HEK293 (cell line): ENCODE measurements at regions not wholly inside any gene's neighbourhood (a gene's known extent, or its start where the extent isn't known, plus 50 kb on each side); places are given as distances from the start of the nearest gene placed in this dataset.

Experiments
- CTCF ChIP-seq: fragments of 450-650 bp; formaldehyde crosslinking; IDR thresholded peaks from 2 replicates; pipeline ENCODE4 v1.5.1; 2016; ENCODE audit warnings: missing biosample characterization, missing genetic modification characterization
- ZNF274 ChIP-seq, 2 experiments: fragments of 200-500 bp in 1 of 2; fragments of 450-650 bp in 1 of 2; sonication (Bioruptor generic) in 1 of 2; formaldehyde crosslinking in 1 of 2; IDR thresholded peaks; 2 replicates each; pipeline versions ENCODE4 v1.5.1 to v1.6.1; 2014 to 2016; ENCODE audit warnings: borderline replicate concordance in 1 of 2, inconsistent platforms in 1 of 2, low read length in 1 of 2, missing biosample characterization in 1 of 2, missing genetic modification characterization in 1 of 2
- ZNF645 ChIP-seq: fragments of 450-650 bp; formaldehyde crosslinking; IDR thresholded peaks from 2 replicates; pipeline ENCODE4; 2016; ENCODE audit warnings: missing biosample characterization, missing genetic modification characterization

- TF ChIP-seq CTCF (tag by site-specific recombination), result no peak
- no peak for TF ChIP-seq ZNF645 (tag by site-specific recombination)
- no peak for TF ChIP-seq ZNF274 (IDR thresholded peaks at IDR 0.05; ENCODE audit: low read length)
- TF ChIP-seq ZNF274 (tag by site-specific recombination; IDR thresholded peaks at IDR 0.05; ENCODE audit: borderline replicate concordance), result no peak
Measured at GRCh38 chr6:5922230-5922629, 84.5 kb downstream of the NRN1 start.
